ENCODE measurements at regions not wholly inside any gene's neighbourhood (a gene's known extent, or its start where the extent isn't known, plus 50 kb on each side); places are given as distances from the start of the nearest gene placed in this dataset.

DNA sequence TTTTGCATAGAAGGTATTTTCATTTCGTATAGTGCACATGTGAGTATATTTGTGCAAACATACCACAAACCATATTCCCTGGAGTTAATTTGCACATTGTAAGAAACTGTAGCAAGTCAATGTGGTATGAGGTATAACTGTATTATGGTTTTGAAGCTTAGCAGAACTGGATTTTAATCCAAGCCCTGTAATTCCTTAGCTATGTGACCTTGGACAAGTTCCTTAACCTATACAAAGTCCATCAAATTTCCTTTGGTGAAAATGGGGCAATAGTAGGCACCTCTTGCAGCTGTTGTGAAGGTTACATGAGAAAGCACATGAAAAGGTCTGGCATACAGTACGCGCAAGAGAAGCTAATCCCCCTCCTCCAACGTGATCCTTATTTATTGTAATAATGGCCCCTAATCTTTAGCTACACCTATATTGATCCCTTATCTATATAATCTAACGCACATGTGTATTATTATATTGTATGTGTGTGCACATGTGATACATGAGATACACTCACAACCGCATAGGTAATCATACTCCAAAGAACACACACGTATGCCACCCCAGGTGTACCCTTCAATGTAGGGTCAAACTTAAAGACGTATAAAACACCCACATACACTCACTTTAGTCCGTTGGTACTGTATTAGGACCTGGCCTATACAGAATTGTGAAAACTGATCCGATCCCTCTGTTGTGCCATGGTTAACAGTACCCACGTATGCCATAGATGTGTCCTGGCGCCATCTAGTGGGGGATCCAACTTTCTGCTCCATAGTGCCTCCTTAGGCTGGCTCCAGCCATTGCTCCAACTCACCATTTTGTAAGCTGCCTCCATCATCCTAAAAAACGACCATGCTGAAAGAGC, 402.9 kb upstream of the SLC14A2 start:
- H3K36me3 Mint-ChIP-seq (ENCODE audit: low read depth), result no peaks in the 10 kb centered on the region
- no peak overlapping the region for H3K4me3 Mint-ChIP-seq (ENCODE audit: low read depth)
- H3K4me1 Mint-ChIP-seq (ENCODE audit: low read depth), result no peaks in the 10 kb centered on the region
- H3K27ac Mint-ChIP-seq, result no peak overlapping the region
- DNase-seq (ENCODE audit: low spot score), result peak; percentile 59
- peaks cover 10% of the 10 kb centered on the region for H3K27me3 Mint-ChIP-seq (ENCODE audit: low read depth)
- no peaks in the 10 kb centered on the region for H3K9me3 Mint-ChIP-seq
- intact Hi-C loops (cut with micrococcal nuclease), result loop anchor here (1.0 to 5.0 kb wide), 3 partner anchors 315 to 1590 kb away; no protein-coding TSS in a partner anchor

DNA sequence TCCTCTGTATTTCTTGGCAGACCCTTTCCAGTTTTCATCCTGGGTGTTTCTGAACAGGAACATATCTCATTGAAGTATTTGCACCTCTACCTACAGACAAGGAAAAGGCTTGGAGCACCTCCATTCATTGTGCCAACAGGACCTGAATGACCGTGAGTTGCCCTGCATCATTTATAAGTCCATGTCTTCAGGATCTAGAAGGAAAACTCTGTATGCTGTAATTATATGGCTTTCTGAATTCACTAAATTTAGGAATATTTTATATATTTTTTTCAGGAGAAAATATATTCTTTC, 402.3 kb upstream of the SLC14A2 start:
- no peak overlapping the region for H3K27ac Mint-ChIP-seq
- intact Hi-C loops (cut with micrococcal nuclease), result loop anchor here (5.0 kb wide), 2 partner anchors 316 to 1591 kb away; no protein-coding TSS in a partner anchor
- peaks cover 10% of the 10 kb centered on the region for H3K27me3 Mint-ChIP-seq (ENCODE audit: low read depth)
- H3K9me3 Mint-ChIP-seq, result no peaks in the 10 kb centered on the region
- no peaks in the 10 kb centered on the region for H3K4me1 Mint-ChIP-seq (ENCODE audit: low read depth)
- no peak for DNase-seq (ENCODE audit: low spot score)
- H3K4me3 Mint-ChIP-seq (ENCODE audit: low read depth), result no peak overlapping the region
- H3K36me3 Mint-ChIP-seq (ENCODE audit: low read depth), result no peaks in the 10 kb centered on the region

DNA sequence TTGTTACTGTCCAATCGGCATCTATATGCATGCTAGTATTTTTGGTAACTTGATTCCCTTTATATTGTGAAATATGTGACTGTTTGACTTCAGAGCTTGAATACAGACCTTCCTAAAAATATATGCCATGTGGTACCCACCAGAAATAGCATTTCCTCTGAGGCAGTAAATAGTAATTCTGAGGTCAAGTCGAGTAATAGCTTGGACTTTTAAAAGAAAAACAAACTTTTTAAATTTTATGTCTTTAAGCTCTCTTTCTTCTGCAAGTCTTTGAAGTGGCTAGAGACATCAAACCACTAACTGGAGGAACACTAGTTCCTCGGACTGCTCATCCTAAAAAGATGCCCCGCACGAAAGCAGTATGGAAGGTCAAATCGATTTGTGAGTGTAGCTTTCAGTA, 396.8 kb upstream of the SLC14A2 start:
- Mint-ChIP-seq H3K36me3 (ENCODE audit: low read depth) (no peaks in the 10 kb centered on the region), H3K4me1 (ENCODE audit: low read depth) (no peaks in the 10 kb centered on the region), H3K9me3 (no peaks in the 10 kb centered on the region), H3K27ac (no peak overlapping the region), H3K27me3 (ENCODE audit: low read depth) (peaks cover 3% of the 10 kb centered on the region), H3K4me3 (ENCODE audit: low read depth) (no peak overlapping the region)
- no peak for DNase-seq (ENCODE audit: low spot score)
- intact Hi-C loops (cut with micrococcal nuclease), result no loop called here

DNA sequence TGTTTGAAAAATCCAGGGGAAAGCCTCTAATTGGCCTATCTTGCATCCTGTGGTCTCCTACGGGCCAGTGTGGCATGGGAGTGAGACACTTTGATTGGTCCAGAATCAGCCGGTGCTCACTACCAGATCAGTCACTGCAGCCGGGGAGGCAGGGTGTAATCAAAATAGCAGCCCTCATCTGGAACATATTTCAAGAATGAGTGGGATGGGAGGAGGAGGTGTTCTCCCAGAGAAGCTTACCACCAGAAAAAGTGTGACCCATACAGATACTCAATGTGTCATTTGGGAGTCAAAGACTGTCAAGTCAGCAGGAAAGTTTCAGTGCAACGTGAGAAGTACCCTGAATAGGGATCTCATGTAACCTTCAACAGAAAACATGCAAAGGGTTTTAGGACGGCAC, 393.9 kb upstream of the SLC14A2 start:
- intact Hi-C loops (cut with micrococcal nuclease), result no loop called here
- Mint-ChIP-seq H3K4me3 (ENCODE audit: low read depth) (no peak overlapping the region), H3K4me1 (ENCODE audit: low read depth) (no peaks in the 10 kb centered on the region), H3K27me3 (ENCODE audit: low read depth) (peaks cover 3% of the 10 kb centered on the region), H3K9me3 (no peaks in the 10 kb centered on the region), H3K27ac (no peak overlapping the region), H3K36me3 (ENCODE audit: low read depth) (no peaks in the 10 kb centered on the region)
- no peak for DNase-seq (ENCODE audit: low spot score)

DNA sequence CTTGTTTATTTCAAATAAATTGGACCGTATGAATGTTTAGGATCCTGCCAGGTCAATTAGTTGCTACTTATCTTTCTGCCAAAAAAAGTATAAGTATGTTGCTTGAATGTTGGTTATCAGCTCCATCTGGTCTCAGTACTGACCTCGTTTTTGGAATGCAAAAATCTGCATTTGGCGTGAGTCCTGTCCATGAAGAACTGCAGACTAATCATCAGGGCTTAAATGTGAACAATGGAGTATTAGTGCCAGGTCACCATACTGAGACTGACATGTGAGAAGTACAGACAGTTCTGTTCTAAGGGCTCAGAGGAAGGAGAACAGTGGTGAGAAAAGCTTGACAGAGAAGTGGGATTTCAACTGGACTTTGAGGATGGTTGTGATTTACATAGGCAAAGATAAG, 393.1 kb upstream of the SLC14A2 start:
- no peaks in the 10 kb centered on the region for H3K36me3 Mint-ChIP-seq (ENCODE audit: low read depth)
- H3K4me3 Mint-ChIP-seq (ENCODE audit: low read depth), result no peak overlapping the region
- intact Hi-C loops (cut with micrococcal nuclease), result no loop called here
- peaks cover 2% of the 10 kb centered on the region for H3K27me3 Mint-ChIP-seq (ENCODE audit: low read depth)
- DNase-seq (ENCODE audit: low spot score), result no peak
- H3K4me1 Mint-ChIP-seq (ENCODE audit: low read depth), result no peaks in the 10 kb centered on the region
- H3K9me3 Mint-ChIP-seq, result no peaks in the 10 kb centered on the region
- no peak overlapping the region for H3K27ac Mint-ChIP-seq

DNA sequence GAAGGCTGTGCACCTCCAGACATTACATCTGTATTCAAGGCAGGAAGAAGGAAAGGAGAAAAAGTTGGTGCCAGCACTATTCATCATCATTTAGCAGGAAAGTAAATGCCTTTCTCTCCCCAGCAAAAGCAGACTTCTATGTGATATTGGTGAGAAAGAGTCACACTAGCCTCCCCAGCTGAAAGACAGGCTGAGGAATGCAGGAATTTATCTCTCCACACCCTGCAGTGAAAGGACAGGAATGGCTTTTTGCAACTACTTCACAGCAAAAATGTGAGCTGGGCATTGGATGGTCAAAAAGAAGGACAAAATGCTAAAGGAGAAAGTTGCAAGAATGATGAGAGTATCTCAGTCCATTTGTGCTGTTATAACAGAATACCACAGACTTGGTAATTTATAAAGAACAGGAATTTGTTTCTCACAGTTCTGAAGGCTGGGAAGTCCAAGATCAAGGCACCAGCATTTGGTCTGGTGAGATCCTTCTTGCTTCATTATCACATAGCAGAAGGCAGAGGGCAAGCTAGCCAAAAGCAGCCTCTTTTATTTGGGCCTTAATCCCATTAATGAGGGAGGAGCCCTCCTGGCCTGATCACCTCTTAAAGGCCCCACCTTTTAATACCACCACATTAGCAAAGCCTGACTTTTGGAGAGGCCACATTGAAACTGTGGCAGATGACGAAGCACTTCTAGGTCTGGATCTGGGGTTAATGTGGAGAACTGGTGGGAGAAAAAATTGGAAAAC, 388.1 kb upstream of the SLC14A2 start:
- peaks cover 2% of the 10 kb centered on the region for H3K27me3 Mint-ChIP-seq (ENCODE audit: low read depth)
- no peaks in the 10 kb centered on the region for H3K9me3 Mint-ChIP-seq
- no peaks in the 10 kb centered on the region for H3K36me3 Mint-ChIP-seq (ENCODE audit: low read depth)
- no peak overlapping the region for H3K4me3 Mint-ChIP-seq (ENCODE audit: low read depth)
- no peak overlapping the region for H3K27ac Mint-ChIP-seq
- no peak for DNase-seq (ENCODE audit: low spot score)
- intact Hi-C loops (cut with micrococcal nuclease), result no loop called here
- H3K4me1 Mint-ChIP-seq (ENCODE audit: low read depth), result no peaks in the 10 kb centered on the region

DNA sequence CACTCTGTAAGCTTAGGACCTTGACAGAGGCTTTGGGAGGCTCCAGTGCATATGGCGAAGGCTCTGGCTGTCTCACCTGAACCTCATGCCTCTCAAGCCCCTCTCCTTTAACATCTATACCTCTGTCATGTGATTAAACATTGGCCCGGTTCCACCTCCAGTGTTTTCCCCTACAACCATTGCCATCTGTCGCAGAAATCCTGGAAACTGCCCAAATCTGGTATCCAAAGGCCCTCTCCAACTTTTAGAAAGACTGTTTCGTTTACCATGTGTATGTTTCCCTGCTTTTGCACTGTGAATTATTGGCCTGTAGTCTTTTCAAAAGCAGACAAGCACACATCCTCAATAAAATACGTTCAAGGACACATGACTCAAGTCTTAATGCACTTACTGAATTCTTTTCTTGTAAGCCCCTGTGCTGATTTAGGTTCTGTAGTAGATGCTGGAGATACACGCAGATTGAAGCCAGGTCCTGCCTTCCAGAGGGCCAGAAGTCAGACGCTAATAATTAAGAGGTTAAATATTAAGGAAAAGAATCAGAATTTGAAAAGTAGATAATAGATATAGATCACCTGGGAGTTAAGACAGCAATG, 386.4 kb upstream of the SLC14A2 start:
- no peak for DNase-seq (ENCODE audit: low spot score)
- Mint-ChIP-seq H3K27ac (no peak overlapping the region), H3K4me3 (ENCODE audit: low read depth) (no peak overlapping the region), H3K4me1 (ENCODE audit: low read depth) (no peaks in the 10 kb centered on the region), H3K36me3 (ENCODE audit: low read depth) (no peaks in the 10 kb centered on the region), H3K9me3 (no peaks in the 10 kb centered on the region), H3K27me3 (ENCODE audit: low read depth) (no peaks in the 10 kb centered on the region)
- intact Hi-C loops (cut with micrococcal nuclease), result no loop called here

DNA sequence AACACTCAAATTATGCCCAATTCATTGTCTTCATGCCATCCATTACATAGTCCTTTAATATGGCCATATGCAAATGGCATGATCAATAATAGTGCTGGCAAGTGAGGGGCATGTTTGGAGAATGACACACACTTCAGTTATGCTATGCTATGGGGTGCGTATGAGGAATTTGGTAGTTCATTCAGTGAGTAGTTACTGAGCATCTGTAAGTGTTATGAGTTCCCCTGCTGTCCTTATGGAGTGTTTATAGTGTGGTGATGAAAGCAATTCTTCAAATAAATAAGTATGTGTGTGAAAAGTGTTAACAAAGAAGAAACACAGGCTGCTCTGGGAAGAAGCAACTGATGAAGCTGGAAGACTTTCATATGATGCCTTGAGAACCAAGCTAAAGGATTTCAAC, 383.7 kb upstream of the SLC14A2 start:
- DNase-seq (ENCODE audit: low spot score), result no peak
- intact Hi-C loops (cut with micrococcal nuclease), result no loop called here
- Mint-ChIP-seq H3K4me3 (ENCODE audit: low read depth) (no peak overlapping the region), H3K4me1 (ENCODE audit: low read depth) (no peaks in the 10 kb centered on the region), H3K9me3 (no peaks in the 10 kb centered on the region), H3K27ac (no peak overlapping the region), H3K27me3 (ENCODE audit: low read depth) (no peaks in the 10 kb centered on the region), H3K36me3 (ENCODE audit: low read depth) (no peaks in the 10 kb centered on the region)

DNA sequence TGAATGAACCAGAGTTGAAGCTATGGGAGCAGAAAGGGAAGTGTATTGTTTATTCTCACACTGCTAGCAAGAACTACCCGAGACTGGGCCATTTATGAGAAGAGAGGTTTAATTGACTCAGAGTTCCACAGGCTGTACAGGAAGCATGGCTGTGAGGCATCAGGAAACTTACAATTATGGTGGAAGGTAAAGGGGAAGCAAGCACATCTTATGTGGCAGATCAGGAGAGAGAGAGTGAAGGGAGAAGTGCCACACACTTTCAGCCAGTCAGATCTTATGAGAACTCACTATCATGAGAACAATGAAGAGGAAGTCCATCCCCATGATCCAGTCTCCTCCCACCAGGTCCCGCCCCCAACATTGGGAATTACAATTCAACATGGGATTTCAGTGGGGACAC, 383.2 kb upstream of the SLC14A2 start:
- H3K36me3 Mint-ChIP-seq (ENCODE audit: low read depth), result no peaks in the 10 kb centered on the region
- intact Hi-C loops (cut with micrococcal nuclease), result no loop called here
- H3K4me3 Mint-ChIP-seq (ENCODE audit: low read depth), result no peak overlapping the region
- no peak overlapping the region for H3K27ac Mint-ChIP-seq
- no peak for DNase-seq (ENCODE audit: low spot score)
- H3K9me3 Mint-ChIP-seq, result no peaks in the 10 kb centered on the region
- H3K4me1 Mint-ChIP-seq (ENCODE audit: low read depth), result no peaks in the 10 kb centered on the region
- H3K27me3 Mint-ChIP-seq (ENCODE audit: low read depth), result no peaks in the 10 kb centered on the region

DNA sequence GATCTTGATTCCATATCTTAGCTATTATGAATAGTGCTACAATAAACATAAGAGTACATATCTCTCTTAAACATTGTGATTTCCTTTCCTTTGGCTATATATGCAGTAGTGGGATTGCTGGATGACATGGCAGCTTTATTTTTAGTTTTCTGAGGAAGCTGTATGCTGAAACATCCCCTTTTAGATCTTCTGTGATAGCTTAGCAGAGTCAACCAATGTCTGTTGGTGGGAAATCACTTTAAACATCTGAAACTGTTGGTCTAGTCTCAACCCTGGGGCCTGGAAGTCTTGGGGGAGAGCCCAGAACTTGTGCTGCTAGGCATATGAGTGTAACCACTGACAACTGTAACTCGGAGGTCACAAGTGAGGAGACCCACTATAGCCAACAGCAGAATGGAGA, 378.6 kb upstream of the SLC14A2 start:
- H3K27me3 Mint-ChIP-seq (ENCODE audit: low read depth), result no peaks in the 10 kb centered on the region
- no peaks in the 10 kb centered on the region for H3K9me3 Mint-ChIP-seq
- intact Hi-C loops (cut with micrococcal nuclease), result no loop called here
- no peak for DNase-seq (ENCODE audit: low spot score)
- no peak overlapping the region for H3K27ac Mint-ChIP-seq
- H3K4me1 Mint-ChIP-seq (ENCODE audit: low read depth), result no peaks in the 10 kb centered on the region
- H3K4me3 Mint-ChIP-seq (ENCODE audit: low read depth), result no peak overlapping the region
- H3K36me3 Mint-ChIP-seq (ENCODE audit: low read depth), result no peaks in the 10 kb centered on the region

DNA sequence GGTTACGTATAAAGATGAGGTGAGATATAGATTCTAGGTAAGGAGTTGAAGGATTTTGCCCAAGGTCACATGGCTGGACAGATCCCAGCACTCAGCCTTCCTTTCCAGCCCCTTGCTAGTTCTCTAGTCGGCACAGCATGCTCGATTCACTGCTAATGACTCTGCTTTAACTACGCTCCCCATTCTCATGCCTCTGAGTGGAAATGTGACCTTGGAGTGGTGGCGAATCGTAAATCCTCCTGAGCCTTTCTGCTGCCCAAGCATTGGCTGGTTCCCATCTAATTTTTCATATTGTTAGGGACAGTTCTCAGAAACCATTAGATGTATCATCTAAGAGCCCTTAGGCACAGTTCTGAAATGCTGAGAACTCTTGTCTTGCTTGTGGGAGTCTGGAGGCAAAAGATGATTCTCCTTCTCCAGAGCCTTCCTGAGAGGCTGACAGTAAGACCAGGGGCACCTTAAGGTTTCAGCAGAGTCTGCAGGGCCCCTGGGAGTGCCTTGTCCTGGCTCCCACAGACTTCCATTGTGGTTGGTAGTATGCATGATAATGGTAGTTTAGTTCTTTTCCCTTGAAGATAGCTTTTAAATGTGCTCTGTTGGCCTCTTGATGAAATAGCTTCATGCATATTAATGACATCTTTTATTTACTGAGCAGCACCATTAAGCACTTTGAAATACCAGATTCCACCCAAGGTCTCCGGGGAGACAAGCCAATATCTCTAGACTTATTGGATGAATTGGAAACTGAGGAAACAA, 377.8 kb upstream of the SLC14A2 start:
- Mint-ChIP-seq H3K36me3 (ENCODE audit: low read depth) (no peaks in the 10 kb centered on the region), H3K27ac (no peak overlapping the region), H3K4me1 (ENCODE audit: low read depth) (no peaks in the 10 kb centered on the region), H3K9me3 (no peaks in the 10 kb centered on the region), H3K4me3 (ENCODE audit: low read depth) (no peak overlapping the region), H3K27me3 (ENCODE audit: low read depth) (no peaks in the 10 kb centered on the region)
- intact Hi-C loops (cut with micrococcal nuclease), result no loop called here
- DNase-seq (ENCODE audit: low spot score), result no peak

DNA sequence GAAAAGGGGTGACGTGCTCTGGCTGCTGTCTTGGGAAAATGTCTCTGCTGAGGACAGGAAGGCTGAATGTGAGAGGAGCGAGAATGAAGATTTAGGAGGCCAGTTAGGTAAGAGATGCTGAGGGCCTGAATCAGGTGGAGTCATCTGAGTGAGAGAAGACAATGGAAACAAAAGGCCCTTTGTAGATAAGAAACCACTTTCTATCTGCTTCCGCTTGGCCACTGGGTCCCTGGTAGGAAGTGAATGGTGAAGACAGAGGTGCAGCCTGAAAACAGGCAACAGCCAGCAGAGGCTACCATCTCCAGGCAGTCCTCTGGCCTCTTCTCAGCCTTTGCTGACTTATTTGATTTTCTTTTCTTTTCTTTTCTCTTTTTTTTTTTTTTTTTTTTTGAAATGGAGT, 374.0 kb upstream of the SLC14A2 start:
- no peaks in the 10 kb centered on the region for H3K4me1 Mint-ChIP-seq (ENCODE audit: low read depth)
- no peak for DNase-seq (ENCODE audit: low spot score)
- H3K9me3 Mint-ChIP-seq, result no peaks in the 10 kb centered on the region
- H3K4me3 Mint-ChIP-seq (ENCODE audit: low read depth), result no peak overlapping the region
- intact Hi-C loops (cut with micrococcal nuclease), result no loop called here
- no peaks in the 10 kb centered on the region for H3K27me3 Mint-ChIP-seq (ENCODE audit: low read depth)
- no peaks in the 10 kb centered on the region for H3K36me3 Mint-ChIP-seq (ENCODE audit: low read depth)
- H3K27ac Mint-ChIP-seq, result no peak overlapping the region
